ENCODE measurements at regions not wholly inside any gene's neighbourhood (a gene's known extent, or its start where the extent isn't known, plus 50 kb on each side); places are given as distances from the start of the nearest gene placed in this dataset.

- TF ChIP-seq CTCF (IDR thresholded peaks at IDR 0.05) (no peak), POLR2A (IDR thresholded peaks at IDR 0.05) (no peak), POLR2AphosphoS5 (IDR thresholded peaks at IDR 0.05) (no peak)
Observed at GRCh38 chr7:70986297-70986696, 145.6 kb upstream of the GALNT17 start.

Data from upper lobe of left lung (tissue), 4 donors.